HCT116 (cell line): ENCODE measurements at regions not wholly inside any gene's neighbourhood (a gene's known extent, or its start where the extent isn't known, plus 50 kb on each side); places are given as distances from the start of the nearest gene placed in this dataset.

Source experiments
- ATAC-seq: fragments of 200-7000 bp; cut with Tn5 transposase; 2 replicates; pipeline ENCODE4 v1.9.1; 2020; ENCODE audit warnings: mild to moderate bottlenecking, moderate library complexity
- BruUV-seq: library from RNA; stranded (reverse); fragments of 400-500 nt; replicated peaks from 2 replicates; lab custom pipeline; 2021; lab: Mats Ljungman, UMichigan
- CTCF ChIA-PET: fragments of 300-600 bp; sonication (Branson Sonifier 250); formaldehyde crosslinking; loops from one replicate; lab custom pipeline; 2021; ENCODE audit warnings: antibody characterized with exemption; lab: Charles Lee
- POLR2A ChIA-PET: fragments of 300-600, 350-600 bp; sonication (Branson Sonifier 250); formaldehyde crosslinking; loops from one replicate; lab custom pipeline; 2021; ENCODE audit warnings: antibody characterized with exemption; lab: Charles Lee
- RAD21 ChIA-PET, 2 experiments: fragments of 300-600 bp; sonication (Branson Sonifier 250); formaldehyde crosslinking; loops; one replicate each; lab custom pipeline; 2023; ENCODE audit warnings: low total read pairs in 2 of 2; ENCODE audit not compliant: uncharacterized antibody in 2 of 2, unreplicated experiment in 2 of 2, low non-redundant PET in 1 of 2; lab: Charles Lee
- DNase-seq: peaks from one replicate; pipeline ENCODE4 v3.0.0-alpha.2; 2010; ENCODE audit warnings: low read depth, low spot score
- H2AFZ ChIP-seq: fragments of 200-600 bp; shearing (Covaris generic), sonication (generic); 2 replicates; pipeline ENCODE4 v1.6.1; 2017; ENCODE audit warnings: low read depth, mixed run types, mixed read lengths, antibody characterized with exemption, low read length; ENCODE audit not compliant: poor library complexity, severe bottlenecking
- H3K27ac ChIP-seq: 2 replicates; pipeline ENCODE4 v1.5.1; 2012; ENCODE audit warnings: low read depth, low read length
- H3K27me3 ChIP-seq: fragments of 200-600 bp; sonication (generic); 2 replicates; pipeline ENCODE4 v1.6.1; 2016; ENCODE audit warnings: mixed run types, low read length, mixed read lengths; ENCODE audit not compliant: insufficient read depth
- H3K36me3 ChIP-seq, 2 experiments: fragments of 200-500 bp in 1 of 2; fragments of 200-600 bp in 1 of 2; sonication (Bioruptor generic) in 1 of 2; sonication (generic) in 1 of 2; 2 replicates each; pipeline versions ENCODE4 v1.5.1 to v1.6.1; 2014 to 2016; ENCODE audit warnings: low read length in 2 of 2, inconsistent platforms in 1 of 2, mixed read lengths in 1 of 2, mixed run types in 1 of 2; ENCODE audit not compliant: insufficient read depth in 2 of 2, control insufficient read depth in 1 of 2
- H3K4me1 ChIP-seq, 2 experiments: fragments of 200-600 bp in 1 of 2; sonication (generic) in 1 of 2; 2 replicates each; pipeline versions ENCODE4 v1.5.1 to v1.6.1; 2012 to 2017; ENCODE audit warnings: low read length in 2 of 2, inconsistent platforms in 1 of 2, mild to moderate bottlenecking in 1 of 2, mixed read lengths in 1 of 2, mixed run types in 1 of 2, moderate library complexity in 1 of 2; ENCODE audit not compliant: insufficient read depth in 2 of 2, control insufficient read depth in 1 of 2
- H3K4me2 ChIP-seq: fragments of 200-600 bp; sonication (generic); 2 replicates; pipeline ENCODE4 v1.6.1; 2017; ENCODE audit warnings: mixed run types, low read length, mixed read lengths
- H3K4me3 ChIP-seq, 2 experiments: fragments of 200-600 bp in 1 of 2; sonication (generic) in 1 of 2; replicated peaks in 1 of 2; 2 replicates each; pipeline ENCODE4 v1.5.1; 2011 to 2016; ENCODE audit warnings: low read length in 2 of 2, control low read depth in 1 of 2, low read depth in 1 of 2, mild to moderate bottlenecking in 1 of 2, mixed read lengths in 1 of 2, mixed run types in 1 of 2
- H3K79me2 ChIP-seq: fragments of 200-600 bp; sonication (generic); 2 replicates; pipeline ENCODE4 v1.6.1; 2017; ENCODE audit warnings: mild to moderate bottlenecking, mixed run types, low read length, moderate library complexity, mixed read lengths; ENCODE audit not compliant: insufficient read depth
- H3K9ac ChIP-seq: fragments of 200-600 bp; sonication (generic); 2 replicates; pipeline ENCODE4 v1.6.1; 2016; ENCODE audit warnings: low read length, mixed read lengths
- H3K9me2 ChIP-seq: fragments of 200-600 bp; sonication (generic), shearing (Covaris generic); 2 replicates; pipeline ENCODE4 v1.6.1; 2017; ENCODE audit warnings: mixed run types, mild to moderate bottlenecking, moderate library complexity; ENCODE audit not compliant: insufficient read depth
- H3K9me3 ChIP-seq, 2 experiments: fragments of 200-500 bp in 1 of 2; fragments of 200-600 bp in 1 of 2; sonication (Bioruptor generic) in 1 of 2; sonication (generic) in 1 of 2; 2 replicates each; pipeline ENCODE4 v1.6.1; 2014 to 2017; ENCODE audit warnings: low read length in 2 of 2, mixed read lengths in 2 of 2, inconsistent platforms in 1 of 2, low read depth in 1 of 2, mild to moderate bottlenecking in 1 of 2, mixed run types in 1 of 2, moderate library complexity in 1 of 2; ENCODE audit not compliant: control insufficient read depth in 1 of 2, insufficient read depth in 1 of 2
- H4K20me1 ChIP-seq: fragments of 200-600 bp; sonication (generic), shearing (Covaris generic); 2 replicates; pipeline ENCODE4 v1.6.1; 2017; ENCODE audit warnings: mixed run types, mild to moderate bottlenecking, moderate library complexity; ENCODE audit not compliant: insufficient read depth
- CBX3 ChIP-seq: IDR thresholded peaks from 2 replicates; pipeline ENCODE4 v1.6.1; 2012; ENCODE audit warnings: low read depth
- EGR1 ChIP-seq: IDR thresholded peaks from 2 replicates; pipeline ENCODE4 v1.6.1; 2012; ENCODE audit warnings: low read depth
- ELF1 ChIP-seq: IDR thresholded peaks from 2 replicates; pipeline ENCODE4 v1.6.1; 2012; ENCODE audit warnings: low read depth, borderline replicate concordance
- EZH2 ChIP-seq: fragments of 200-600 bp; sonication (generic); IDR thresholded peaks from 2 replicates; pipeline ENCODE4 v1.6.1; 2017; ENCODE audit warnings: antibody characterized with exemption, mixed run types
- EZH2phosphoT487 ChIP-seq: fragments of 200-600 bp; IDR thresholded peaks from 2 replicates; pipeline ENCODE4 v1.6.1; 2018; ENCODE audit warnings: antibody characterized with exemption, borderline replicate concordance
- FOSL1 ChIP-seq: IDR thresholded peaks from 2 replicates; pipeline ENCODE4 v1.6.1; 2012; ENCODE audit warnings: low read depth
- SRF ChIP-seq: IDR thresholded peaks from 2 replicates; pipeline ENCODE4 v1.6.1; 2012; ENCODE audit warnings: low read depth
- YY1 ChIP-seq: IDR thresholded peaks from 2 replicates; pipeline ENCODE4 v1.6.1; 2011; ENCODE audit warnings: low read length, low read depth, moderate library complexity, mild to moderate bottlenecking; ENCODE audit not compliant: insufficient replicate concordance; ENCODE audit errors: extremely low read depth
- intact Hi-C: fragments of 100-400 bp; cut with micrococcal nuclease; formaldehyde crosslinking; loops from 2 replicates; pipeline ENCODE4 v1.10.0; 2022
- TF ChIP-seq, protein P1 (sequence below): IDR thresholded peaks from 2 replicates; pipeline ENCODE4 v1.6.1; 2012
- TF ChIP-seq, protein P2 (sequence below): IDR thresholded peaks from 2 replicates; pipeline ENCODE4 v1.6.1; 2012
- TF ChIP-seq, protein P3 (sequence below): IDR thresholded peaks from 2 replicates; pipeline ENCODE4 v1.6.1; 2012; ENCODE audit warnings: low read depth

DNA sequence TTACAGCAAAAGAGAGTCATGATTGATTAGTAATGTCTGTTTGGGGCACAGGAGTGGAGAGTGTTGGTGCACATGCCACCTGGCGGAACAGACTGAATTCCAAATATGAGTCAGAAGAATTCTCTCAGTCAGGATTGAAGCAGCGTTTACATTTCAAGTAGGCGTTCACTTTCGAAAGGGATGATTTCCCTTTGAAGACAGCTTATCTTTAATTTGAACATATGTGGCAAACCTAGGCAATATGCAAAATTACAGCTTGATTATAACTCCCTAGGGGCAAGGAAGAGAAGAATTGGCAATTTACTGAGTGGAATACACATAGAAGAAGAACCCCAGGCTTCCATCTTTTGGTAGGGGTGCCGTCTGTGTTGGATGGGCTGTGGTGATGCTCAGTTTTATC is 235.8 kb downstream of the HAPSTR1 start:
- DNase-seq (no peak), ATAC-seq (no peak)
- BruUV-seq: no TSS peak
- Histone ChIP-seq H3K9me2 (no peaks in the 10 kb centered on the region), H4K20me1 (no peaks in the 10 kb centered on the region), H3K9me3 (no peaks in the 10 kb centered on the region), H3K9ac (no peak overlapping the region), H3K4me3 (no peak overlapping the region), H3K36me3 (no peaks in the 10 kb centered on the region), H2AFZ (no peak overlapping the region), H3K27ac (no peak overlapping the region), H3K4me1 (no peaks in the 10 kb centered on the region), H3K79me2 (no peaks in the 10 kb centered on the region), H3K4me2 (no peak overlapping the region), H3K27me3 (peaks cover 31% of the 10 kb centered on the region)
- CTCF ChIA-PET: no interaction called here
- POLR2A ChIA-PET: no interaction called here
- RAD21 ChIA-PET: no interaction called here
- intact Hi-C loops: no loop called here
- TF ChIP-seq EZH2phosphoT487: no peak
- TF ChIP-seq ELF1: no peak
- TF ChIP-seq FOSL1: no peak
- no peak for TF ChIP-seq SRF
- TF ChIP-seq YY1: no peak
- no peak for TF ChIP-seq CBX3
- TF ChIP-seq, protein P1, sequence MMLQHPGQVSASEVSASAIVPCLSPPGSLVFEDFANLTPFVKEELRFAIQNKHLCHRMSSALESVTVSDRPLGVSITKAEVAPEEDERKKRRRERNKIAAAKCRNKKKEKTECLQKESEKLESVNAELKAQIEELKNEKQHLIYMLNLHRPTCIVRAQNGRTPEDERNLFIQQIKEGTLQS: no peak
- TF ChIP-seq, protein P2, sequence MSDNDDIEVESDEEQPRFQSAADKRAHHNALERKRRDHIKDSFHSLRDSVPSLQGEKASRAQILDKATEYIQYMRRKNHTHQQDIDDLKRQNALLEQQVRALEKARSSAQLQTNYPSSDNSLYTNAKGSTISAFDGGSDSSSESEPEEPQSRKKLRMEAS: no peak
- no peak for TF ChIP-seq EGR1
- TF ChIP-seq EZH2: no peak
- TF ChIP-seq, protein P3, sequence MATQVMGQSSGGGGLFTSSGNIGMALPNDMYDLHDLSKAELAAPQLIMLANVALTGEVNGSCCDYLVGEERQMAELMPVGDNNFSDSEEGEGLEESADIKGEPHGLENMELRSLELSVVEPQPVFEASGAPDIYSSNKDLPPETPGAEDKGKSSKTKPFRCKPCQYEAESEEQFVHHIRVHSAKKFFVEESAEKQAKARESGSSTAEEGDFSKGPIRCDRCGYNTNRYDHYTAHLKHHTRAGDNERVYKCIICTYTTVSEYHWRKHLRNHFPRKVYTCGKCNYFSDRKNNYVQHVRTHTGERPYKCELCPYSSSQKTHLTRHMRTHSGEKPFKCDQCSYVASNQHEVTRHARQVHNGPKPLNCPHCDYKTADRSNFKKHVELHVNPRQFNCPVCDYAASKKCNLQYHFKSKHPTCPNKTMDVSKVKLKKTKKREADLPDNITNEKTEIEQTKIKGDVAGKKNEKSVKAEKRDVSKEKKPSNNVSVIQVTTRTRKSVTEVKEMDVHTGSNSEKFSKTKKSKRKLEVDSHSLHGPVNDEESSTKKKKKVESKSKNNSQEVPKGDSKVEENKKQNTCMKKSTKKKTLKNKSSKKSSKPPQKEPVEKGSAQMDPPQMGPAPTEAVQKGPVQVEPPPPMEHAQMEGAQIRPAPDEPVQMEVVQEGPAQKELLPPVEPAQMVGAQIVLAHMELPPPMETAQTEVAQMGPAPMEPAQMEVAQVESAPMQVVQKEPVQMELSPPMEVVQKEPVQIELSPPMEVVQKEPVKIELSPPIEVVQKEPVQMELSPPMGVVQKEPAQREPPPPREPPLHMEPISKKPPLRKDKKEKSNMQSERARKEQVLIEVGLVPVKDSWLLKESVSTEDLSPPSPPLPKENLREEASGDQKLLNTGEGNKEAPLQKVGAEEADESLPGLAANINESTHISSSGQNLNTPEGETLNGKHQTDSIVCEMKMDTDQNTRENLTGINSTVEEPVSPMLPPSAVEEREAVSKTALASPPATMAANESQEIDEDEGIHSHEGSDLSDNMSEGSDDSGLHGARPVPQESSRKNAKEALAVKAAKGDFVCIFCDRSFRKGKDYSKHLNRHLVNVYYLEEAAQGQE: no peak
